Nephron progenitor cell (in vitro differentiated cells): ENCODE measurements at regions not wholly inside any gene's neighbourhood (a gene's known extent, or its start where the extent isn't known, plus 50 kb on each side); places are given as distances from the start of the nearest gene placed in this dataset.

Source experiments
- DNase-seq: peaks from one replicate; pipeline ENCODE4 v3.0.0; 2021
- H3K27ac Mint-ChIP-seq: 2 replicates; pipeline ENCODE4 v1.8.0; 2021; ENCODE audit warnings: mild to moderate bottlenecking, moderate library complexity, mixed read lengths
- H3K27me3 Mint-ChIP-seq: 2 replicates; pipeline ENCODE4 v1.8.0; 2021; ENCODE audit warnings: mild to moderate bottlenecking, low read depth, mixed read lengths; ENCODE audit not compliant: poor library complexity
- H3K36me3 Mint-ChIP-seq: 2 replicates; pipeline ENCODE4 v1.8.0; 2021; ENCODE audit warnings: low read depth, mixed read lengths
- H3K4me1 Mint-ChIP-seq: 2 replicates; pipeline ENCODE4 v1.8.0; 2021; ENCODE audit warnings: mixed read lengths
- H3K4me3 Mint-ChIP-seq: 2 replicates; pipeline ENCODE4 v1.8.0; 2021; ENCODE audit warnings: mild to moderate bottlenecking, moderate library complexity, mixed read lengths
- H3K9me3 Mint-ChIP-seq: 2 replicates; pipeline ENCODE4 v1.8.0; 2021; ENCODE audit warnings: mild to moderate bottlenecking, moderate library complexity, mixed read lengths
- CTCF ChIP-seq: fragments of 200-600 bp; sonication (generic); IDR thresholded peaks from 2 replicates; pipeline ENCODE4 v1.5.0; 2021; ENCODE audit warnings: antibody characterized with exemption

- TF ChIP-seq CTCF = no peak
- DNase-seq = no peak
- Mint-ChIP-seq H3K36me3 (no peaks in the 10 kb centered on the region), H3K27ac (no peak overlapping the region), H3K27me3 (peaks cover 11% of the 10 kb centered on the region), H3K4me1 (peaks cover 8% of the 10 kb centered on the region), H3K9me3 (no peaks in the 10 kb centered on the region), H3K4me3 (no peak overlapping the region)
Observed at GRCh38 chr2:5040571-5040970, 651.6 kb upstream of the SOX11 start.

GRCh38 chr2:5041501-5041900, 650.7 kb upstream of the SOX11 start:
- H3K27ac Mint-ChIP-seq = no peak overlapping the region
- no peaks in the 10 kb centered on the region for H3K9me3 Mint-ChIP-seq
- no peaks in the 10 kb centered on the region for H3K36me3 Mint-ChIP-seq
- peaks cover 8% of the 10 kb centered on the region for H3K27me3 Mint-ChIP-seq
- no peak for TF ChIP-seq CTCF
- no peak overlapping the region for H3K4me3 Mint-ChIP-seq
- peaks cover 8% of the 10 kb centered on the region for H3K4me1 Mint-ChIP-seq
- no peak for DNase-seq

GRCh38 chr2:5042666-5043440, 649.3 kb upstream of the SOX11 start:
- Mint-ChIP-seq H3K4me1 (peaks cover 8% of the 10 kb centered on the region), H3K4me3 (no peak overlapping the region), H3K36me3 (no peaks in the 10 kb centered on the region), H3K9me3 (no peaks in the 10 kb centered on the region), H3K27me3 (peaks cover 8% of the 10 kb centered on the region), H3K27ac (no peak overlapping the region)
- no peak for TF ChIP-seq CTCF
- DNase-seq = no peak

- no peak for DNase-seq
- H3K27me3 Mint-ChIP-seq = peaks cover 11% of the 10 kb centered on the region
- H3K4me3 Mint-ChIP-seq = no peak overlapping the region
- H3K27ac Mint-ChIP-seq = no peak overlapping the region
- H3K4me1 Mint-ChIP-seq = no peaks in the 10 kb centered on the region
- no peak for TF ChIP-seq CTCF
- H3K9me3 Mint-ChIP-seq = no peaks in the 10 kb centered on the region
- H3K36me3 Mint-ChIP-seq = no peaks in the 10 kb centered on the region
Observed at GRCh38 chr2:5051300-5051699, 640.9 kb upstream of the SOX11 start.

- peaks cover 5% of the 10 kb centered on the region for H3K4me1 Mint-ChIP-seq
- H3K9me3 Mint-ChIP-seq = no peaks in the 10 kb centered on the region
- no peak for TF ChIP-seq CTCF
- H3K36me3 Mint-ChIP-seq = no peaks in the 10 kb centered on the region
- no peak for DNase-seq
- H3K27ac Mint-ChIP-seq = no peak overlapping the region
- H3K4me3 Mint-ChIP-seq = no peak overlapping the region
- H3K27me3 Mint-ChIP-seq = peaks cover 11% of the 10 kb centered on the region
Observed at GRCh38 chr2:5052905-5053304, 639.3 kb upstream of the SOX11 start.

- DNase-seq = no peak
- Mint-ChIP-seq H3K4me1 (peaks cover 18% of the 10 kb centered on the region), H3K27me3 (peaks cover 6% of the 10 kb centered on the region), H3K4me3 (no peak overlapping the region), H3K36me3 (no peaks in the 10 kb centered on the region), H3K27ac (no peak overlapping the region), H3K9me3 (no peaks in the 10 kb centered on the region)
- no peak for TF ChIP-seq CTCF
Observed at GRCh38 chr2:5057891-5058351, 634.3 kb upstream of the SOX11 start.
